ENCODE measurements at regions not wholly inside any gene's neighbourhood (a gene's known extent, or its start where the extent isn't known, plus 50 kb on each side); places are given as distances from the start of the nearest gene placed in this dataset.

DNA sequence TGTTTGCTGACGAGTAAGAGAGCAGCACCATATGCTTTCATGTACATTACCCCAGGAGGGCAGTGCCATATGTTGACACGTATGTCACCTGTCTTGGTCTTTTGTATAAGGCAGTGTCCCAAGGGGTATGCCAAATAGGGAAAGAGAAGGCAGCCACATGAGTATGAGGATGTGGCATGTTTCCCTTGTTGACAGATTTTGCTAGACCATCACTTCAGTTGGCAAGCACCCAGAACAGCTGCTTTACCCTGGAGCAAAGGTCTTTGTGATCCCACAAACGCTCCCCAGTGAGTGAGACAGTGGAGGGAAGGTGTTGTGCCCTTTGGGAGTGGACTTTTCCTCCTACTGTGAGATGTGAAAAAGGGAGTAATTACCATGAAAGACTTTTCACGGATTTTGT lies 350.1 kb downstream of the ETV1 start:
- intact Hi-C loops (cut with micrococcal nuclease; ENCODE audit: unreplicated experiment), result no loop called here
- DNase-seq, result no peak
- TF ChIP-seq, protein P1, sequence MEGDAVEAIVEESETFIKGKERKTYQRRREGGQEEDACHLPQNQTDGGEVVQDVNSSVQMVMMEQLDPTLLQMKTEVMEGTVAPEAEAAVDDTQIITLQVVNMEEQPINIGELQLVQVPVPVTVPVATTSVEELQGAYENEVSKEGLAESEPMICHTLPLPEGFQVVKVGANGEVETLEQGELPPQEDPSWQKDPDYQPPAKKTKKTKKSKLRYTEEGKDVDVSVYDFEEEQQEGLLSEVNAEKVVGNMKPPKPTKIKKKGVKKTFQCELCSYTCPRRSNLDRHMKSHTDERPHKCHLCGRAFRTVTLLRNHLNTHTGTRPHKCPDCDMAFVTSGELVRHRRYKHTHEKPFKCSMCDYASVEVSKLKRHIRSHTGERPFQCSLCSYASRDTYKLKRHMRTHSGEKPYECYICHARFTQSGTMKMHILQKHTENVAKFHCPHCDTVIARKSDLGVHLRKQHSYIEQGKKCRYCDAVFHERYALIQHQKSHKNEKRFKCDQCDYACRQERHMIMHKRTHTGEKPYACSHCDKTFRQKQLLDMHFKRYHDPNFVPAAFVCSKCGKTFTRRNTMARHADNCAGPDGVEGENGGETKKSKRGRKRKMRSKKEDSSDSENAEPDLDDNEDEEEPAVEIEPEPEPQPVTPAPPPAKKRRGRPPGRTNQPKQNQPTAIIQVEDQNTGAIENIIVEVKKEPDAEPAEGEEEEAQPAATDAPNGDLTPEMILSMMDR (IDR thresholded peaks at IDR 0.05; ENCODE audit: unreplicated experiment), result no peak
- Mint-ChIP-seq H3K9me3 (ENCODE audit: low read depth, unreplicated experiment) (peaks cover 2% of the 10 kb centered on the region), H3K4me3 (ENCODE audit: low read depth, unreplicated experiment) (no peak overlapping the region), H3K4me1 (ENCODE audit: low read depth, unreplicated experiment) (no peaks in the 10 kb centered on the region), H3K27me3 (ENCODE audit: unreplicated experiment) (no peaks in the 10 kb centered on the region), H3K36me3 (ENCODE audit: insufficient read depth, unreplicated experiment) (no peaks in the 10 kb centered on the region), H3K27ac (ENCODE audit: unreplicated experiment) (no peak overlapping the region)
- BruUV-seq (replicated peaks), result no TSS peak
- CTCF ChIA-PET, result no interaction called here

DNA sequence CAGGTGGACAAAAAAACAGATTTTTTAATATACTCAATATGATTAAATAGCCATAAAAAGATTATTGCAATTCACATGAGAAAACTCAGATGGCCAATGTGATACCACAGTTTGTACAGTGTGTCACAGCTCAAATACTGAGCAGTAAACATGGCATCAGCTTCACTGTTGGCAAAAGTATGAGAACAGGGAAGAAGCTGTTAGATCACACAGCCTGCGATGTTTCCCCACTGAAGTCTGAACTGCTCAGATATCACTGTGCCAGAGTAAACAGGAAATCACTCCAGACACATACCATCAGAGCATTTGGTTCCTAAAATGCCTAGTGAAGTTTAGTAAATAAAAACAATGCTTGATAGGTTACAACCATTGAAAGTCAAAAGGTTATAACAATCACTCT lies 347.8 kb downstream of the ETV1 start:
- CTCF ChIA-PET, result no interaction called here
- intact Hi-C loops (cut with micrococcal nuclease; ENCODE audit: unreplicated experiment), result no loop called here
- no peak overlapping the region for H3K27ac Mint-ChIP-seq (ENCODE audit: unreplicated experiment)
- no peaks in the 10 kb centered on the region for H3K27me3 Mint-ChIP-seq (ENCODE audit: unreplicated experiment)
- no peaks in the 10 kb centered on the region for H3K36me3 Mint-ChIP-seq (ENCODE audit: insufficient read depth, unreplicated experiment)
- peaks cover 2% of the 10 kb centered on the region for H3K9me3 Mint-ChIP-seq (ENCODE audit: low read depth, unreplicated experiment)
- TF ChIP-seq, protein P1 (IDR thresholded peaks at IDR 0.05; ENCODE audit: unreplicated experiment), result no peak
- no peak for DNase-seq
- no peaks in the 10 kb centered on the region for H3K4me1 Mint-ChIP-seq (ENCODE audit: low read depth, unreplicated experiment)
- BruUV-seq (replicated peaks), result no TSS peak
- H3K4me3 Mint-ChIP-seq (ENCODE audit: low read depth, unreplicated experiment), result no peak overlapping the region

DNA sequence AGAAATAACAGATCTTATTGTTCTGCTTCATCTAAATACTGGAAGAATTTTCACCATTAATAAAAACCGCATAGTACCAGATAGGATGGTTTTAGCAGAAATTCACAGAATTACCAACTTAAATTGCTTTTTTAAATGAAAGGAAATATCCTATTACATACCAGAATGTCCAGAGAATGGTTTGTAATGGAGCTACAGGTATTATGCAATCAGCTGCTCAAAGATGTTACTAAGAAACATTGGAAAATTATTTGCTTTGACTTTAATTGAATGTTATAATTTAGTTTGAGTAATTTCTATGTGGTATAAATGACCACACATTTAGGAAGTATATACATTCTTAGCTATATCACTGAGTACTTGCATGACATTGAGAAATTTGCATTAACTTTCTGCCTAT lies 338.3 kb downstream of the ETV1 start:
- Mint-ChIP-seq H3K27me3 (ENCODE audit: unreplicated experiment) (no peaks in the 10 kb centered on the region), H3K4me3 (ENCODE audit: low read depth, unreplicated experiment) (no peak overlapping the region), H3K36me3 (ENCODE audit: insufficient read depth, unreplicated experiment) (no peaks in the 10 kb centered on the region), H3K9me3 (ENCODE audit: low read depth, unreplicated experiment) (no peaks in the 10 kb centered on the region), H3K27ac (ENCODE audit: unreplicated experiment) (no peak overlapping the region), H3K4me1 (ENCODE audit: low read depth, unreplicated experiment) (no peaks in the 10 kb centered on the region)
- no peak for DNase-seq
- intact Hi-C loops (cut with micrococcal nuclease; ENCODE audit: unreplicated experiment), result no loop called here
- BruUV-seq (replicated peaks), result no TSS peak
- CTCF ChIA-PET, result no interaction called here
- TF ChIP-seq, protein P1 (IDR thresholded peaks at IDR 0.05; ENCODE audit: unreplicated experiment), result no peak

DNA sequence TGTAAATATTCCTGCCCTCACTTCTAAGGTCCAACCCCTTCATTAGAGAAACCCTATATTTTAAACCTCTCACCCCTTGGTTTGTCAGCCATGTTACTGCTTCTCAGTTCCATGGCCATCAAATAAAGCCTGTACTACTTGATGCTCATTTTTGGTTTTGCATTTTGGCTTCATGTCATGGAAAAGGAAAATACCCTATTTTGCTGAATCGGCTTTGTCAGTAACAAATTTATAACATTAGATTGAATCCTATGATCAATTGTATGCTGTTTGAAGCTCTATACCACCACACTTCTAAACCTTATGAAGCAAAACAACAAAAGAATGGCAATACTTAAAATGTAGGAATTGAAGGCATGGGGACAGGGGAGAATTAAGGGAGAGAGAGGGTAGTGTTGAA lies 333.1 kb downstream of the ETV1 start:
- no peaks in the 10 kb centered on the region for H3K9me3 Mint-ChIP-seq (ENCODE audit: low read depth, unreplicated experiment)
- CTCF ChIA-PET, result interaction anchor here (0.6 kb wide), 1 partner anchor 560 kb away, joined by 3 read pairs; no protein-coding TSS in a partner anchor
- H3K4me3 Mint-ChIP-seq (ENCODE audit: low read depth, unreplicated experiment), result no peak overlapping the region
- no peak for DNase-seq
- no peaks in the 10 kb centered on the region for H3K4me1 Mint-ChIP-seq (ENCODE audit: low read depth, unreplicated experiment)
- no peak overlapping the region for H3K27ac Mint-ChIP-seq (ENCODE audit: unreplicated experiment)
- TF ChIP-seq, protein P1 (IDR thresholded peaks at IDR 0.05; ENCODE audit: unreplicated experiment), result no peak
- no peaks in the 10 kb centered on the region for H3K27me3 Mint-ChIP-seq (ENCODE audit: unreplicated experiment)
- no peaks in the 10 kb centered on the region for H3K36me3 Mint-ChIP-seq (ENCODE audit: insufficient read depth, unreplicated experiment)
- no TSS peak for BruUV-seq (replicated peaks)
- intact Hi-C loops (cut with micrococcal nuclease; ENCODE audit: unreplicated experiment), result no loop called here

DNA sequence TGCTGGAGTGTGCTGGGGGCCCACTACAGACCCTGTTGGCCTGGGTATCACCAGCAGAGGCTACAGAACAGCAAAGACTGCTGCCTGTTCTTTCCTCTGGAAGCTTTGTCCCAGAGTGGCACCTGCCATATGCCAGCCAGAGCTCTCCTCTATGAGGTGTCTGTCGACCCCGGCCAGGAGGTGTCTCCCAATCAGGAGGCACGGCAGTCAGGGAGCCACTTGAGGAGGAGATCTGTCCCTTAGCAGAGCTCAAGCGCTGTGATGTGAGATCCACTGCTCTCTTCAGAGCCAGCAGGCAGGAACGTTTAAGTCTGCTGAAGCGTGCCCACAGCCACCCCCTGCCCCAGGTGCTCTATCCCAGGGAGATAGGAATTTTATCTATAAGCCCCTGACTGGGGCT lies 316.2 kb downstream of the ETV1 start:
- no peak overlapping the region for H3K4me3 Mint-ChIP-seq (ENCODE audit: low read depth, unreplicated experiment)
- no peaks in the 10 kb centered on the region for H3K36me3 Mint-ChIP-seq (ENCODE audit: insufficient read depth, unreplicated experiment)
- H3K9me3 Mint-ChIP-seq (ENCODE audit: low read depth, unreplicated experiment), result peaks cover 18% of the 10 kb centered on the region
- no peaks in the 10 kb centered on the region for H3K4me1 Mint-ChIP-seq (ENCODE audit: low read depth, unreplicated experiment)
- H3K27me3 Mint-ChIP-seq (ENCODE audit: unreplicated experiment), result no peaks in the 10 kb centered on the region
- BruUV-seq (replicated peaks), result no TSS peak
- intact Hi-C loops (cut with micrococcal nuclease; ENCODE audit: unreplicated experiment), result no loop called here
- H3K27ac Mint-ChIP-seq (ENCODE audit: unreplicated experiment), result no peak overlapping the region
- TF ChIP-seq, protein P1 (IDR thresholded peaks at IDR 0.05; ENCODE audit: unreplicated experiment), result no peak
- no peak for DNase-seq
- CTCF ChIA-PET, result no interaction called here
